ENCODE measurements at regions not wholly inside any gene's neighbourhood (a gene's known extent, or its start where the extent isn't known, plus 50 kb on each side); places are given as distances from the start of the nearest gene placed in this dataset.

DNA sequence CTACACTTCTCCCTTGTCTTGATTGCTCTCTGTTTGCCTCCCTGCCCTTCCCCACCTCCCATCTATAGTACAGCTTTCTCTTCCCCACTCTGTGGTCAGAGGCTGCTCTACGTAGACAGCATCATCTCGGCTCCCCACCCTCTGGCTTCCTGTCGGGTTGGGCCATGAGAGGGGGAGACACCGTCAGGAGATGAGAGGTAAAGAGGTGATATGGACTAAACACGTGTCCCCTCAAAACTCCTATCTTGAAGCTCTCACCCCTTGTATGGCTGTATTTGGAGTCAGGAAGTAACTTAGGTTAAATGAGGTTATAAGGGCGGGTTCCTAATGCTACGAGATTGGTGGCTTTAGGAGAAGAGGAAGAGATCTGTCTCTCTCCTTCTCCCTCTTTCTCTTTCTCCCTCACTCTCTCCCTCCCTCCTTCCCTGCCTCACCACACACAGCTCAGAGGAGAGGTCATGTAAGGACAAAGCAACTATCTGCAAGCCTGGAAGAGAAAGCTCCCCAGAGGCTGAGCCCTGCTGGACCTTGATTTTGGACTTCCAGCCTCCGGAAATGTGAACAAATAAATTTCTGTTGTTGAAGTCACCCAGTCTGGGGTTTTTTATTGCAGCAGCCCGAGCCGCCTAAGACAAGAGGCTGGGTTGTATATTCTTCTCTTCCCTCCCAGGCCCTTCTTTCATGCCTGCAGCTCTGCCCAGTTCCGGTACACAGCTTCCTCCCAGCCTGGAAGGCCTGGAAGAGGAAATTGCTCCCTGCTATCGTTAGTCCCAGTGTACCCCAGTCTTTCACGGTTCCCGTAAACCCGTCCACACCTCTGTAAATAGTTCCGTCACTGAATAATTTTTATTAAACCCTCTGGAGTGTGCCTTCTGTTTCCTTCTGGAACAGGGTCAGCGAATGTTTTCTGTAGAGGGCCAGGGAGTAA is 138.0 kb downstream of the AKAIN1 start:
- Histone ChIP-seq H3K9ac (no peak overlapping the region; the same call in 1 of the 2 replicates), H3K36me3 (no peaks in the 10 kb centered on the region), H3K4me2 (peak overlapping the region; percentile 61), H3K9me3 (no peaks in the 10 kb centered on the region), H3K4me1 (peaks cover 18% of the 10 kb centered on the region), H3K27ac (peak overlapping the region; percentile 52), H3K4me3 (no peak overlapping the region), H3K27me3 (no peaks in the 10 kb centered on the region), H4K20me1 (no peaks in the 10 kb centered on the region)
- TF ChIP-seq Cebpa-rat (IDR thresholded peaks at IDR 0.05), result no peak

DNA sequence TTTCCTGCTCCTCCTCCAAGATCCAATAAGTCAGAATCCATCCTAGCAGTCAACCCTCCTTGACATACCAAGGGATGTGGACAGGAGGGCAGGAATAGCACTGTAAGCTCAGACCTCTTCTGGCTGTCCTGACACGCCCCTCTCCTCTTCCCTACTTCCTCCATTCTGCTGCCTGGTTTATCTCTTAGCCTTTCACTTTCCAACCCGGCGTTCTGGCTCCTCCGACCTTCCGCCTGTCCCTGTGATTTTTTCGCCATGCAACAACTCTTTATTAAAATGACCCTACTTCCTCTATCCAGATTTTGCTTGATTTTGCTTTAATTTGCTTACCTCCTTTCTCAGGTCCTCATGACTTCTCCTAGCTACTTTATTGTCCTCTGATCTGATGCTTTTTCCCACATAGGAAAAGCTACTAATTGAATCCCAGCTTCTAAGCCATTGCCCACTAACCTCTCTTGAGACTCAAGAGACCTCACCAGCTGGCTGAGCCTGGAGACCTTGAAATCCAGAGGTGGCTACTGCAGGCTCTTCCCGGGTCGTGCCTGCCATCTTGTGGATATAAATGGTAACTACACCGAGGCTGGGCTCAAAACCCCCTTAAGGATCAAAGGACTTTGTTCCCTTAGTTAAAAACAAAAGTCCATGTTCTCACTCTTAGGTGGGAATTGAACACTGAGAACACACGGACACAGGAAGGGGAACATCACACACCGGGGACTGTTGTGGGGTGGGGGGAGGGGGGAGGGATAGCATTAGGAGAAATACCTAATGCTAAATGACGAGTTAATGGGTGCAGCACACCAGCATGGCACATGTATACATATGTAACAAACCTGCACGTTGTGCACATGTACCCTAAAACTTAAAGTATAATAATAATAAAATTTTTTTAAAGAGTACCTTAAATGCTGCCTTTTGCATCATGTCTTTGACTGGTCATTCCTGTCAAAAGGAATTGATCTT is 139.4 kb downstream of the AKAIN1 start:
- H4K20me1 ChIP-seq, result no peaks in the 10 kb centered on the region
- H3K27me3 ChIP-seq, result no peaks in the 10 kb centered on the region
- peaks cover 18% of the 10 kb centered on the region for H3K4me1 ChIP-seq
- no peaks in the 10 kb centered on the region for H3K9me3 ChIP-seq
- TF ChIP-seq Cebpa-rat (IDR thresholded peaks at IDR 0.05), result no peak
- no peak overlapping the region for H3K27ac ChIP-seq
- no peak overlapping the region for H3K9ac ChIP-seq
- H3K36me3 ChIP-seq, result no peaks in the 10 kb centered on the region
- peak overlapping the region; percentile 61; the same call in 1 of the 2 replicates for H3K4me2 ChIP-seq
- H3K4me3 ChIP-seq, result no peak overlapping the region

DNA sequence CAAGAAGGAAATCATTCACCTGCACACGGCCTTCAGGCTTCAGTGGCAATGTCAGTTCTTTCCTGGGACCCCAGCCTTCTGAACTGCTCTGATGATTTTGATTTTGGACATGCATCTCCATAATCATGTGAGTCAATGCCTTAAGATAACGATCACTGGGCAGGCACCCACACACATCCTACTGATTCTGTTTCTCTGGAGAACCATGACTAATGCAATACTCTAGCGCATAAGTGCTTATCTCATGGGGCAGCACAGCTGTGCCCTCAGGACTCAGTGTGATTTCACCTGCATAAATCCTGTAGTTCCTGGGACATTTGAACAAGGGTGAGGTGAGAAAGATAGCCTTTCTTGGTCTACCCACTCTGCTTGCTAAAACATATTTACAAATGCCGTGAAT is 144.6 kb downstream of the AKAIN1 start:
- Histone ChIP-seq H3K9me3 (peaks cover 11% of the 10 kb centered on the region; the same call in 1 of the 2 replicates), H3K36me3 (no peaks in the 10 kb centered on the region), H3K27ac (no peak overlapping the region), H3K9ac (no peak overlapping the region), H3K4me3 (no peak overlapping the region), H3K4me1 (peaks cover 2% of the 10 kb centered on the region; the same call in 1 of the 2 replicates), H3K4me2 (no peak overlapping the region), H3K27me3 (no peaks in the 10 kb centered on the region), H4K20me1 (no peaks in the 10 kb centered on the region)
- TF ChIP-seq Cebpa-rat (IDR thresholded peaks at IDR 0.05), result no peak

GRCh38 chr18:5051207-5051606 is 145.8 kb downstream of the AKAIN1 start:
- no peaks in the 10 kb centered on the region for H4K20me1 ChIP-seq
- H3K4me2 ChIP-seq, result no peak overlapping the region
- no peaks in the 10 kb centered on the region for H3K27me3 ChIP-seq
- no peaks in the 10 kb centered on the region for H3K36me3 ChIP-seq
- TF ChIP-seq Cebpa-rat (IDR thresholded peaks at IDR 0.05), result no peak
- peaks cover 16% of the 10 kb centered on the region; the same call in 1 of the 2 replicates for H3K9me3 ChIP-seq
- no peak overlapping the region for H3K9ac ChIP-seq
- no peak overlapping the region for H3K4me3 ChIP-seq
- H3K27ac ChIP-seq, result no peak overlapping the region
- H3K4me1 ChIP-seq, result no peaks in the 10 kb centered on the region

DNA sequence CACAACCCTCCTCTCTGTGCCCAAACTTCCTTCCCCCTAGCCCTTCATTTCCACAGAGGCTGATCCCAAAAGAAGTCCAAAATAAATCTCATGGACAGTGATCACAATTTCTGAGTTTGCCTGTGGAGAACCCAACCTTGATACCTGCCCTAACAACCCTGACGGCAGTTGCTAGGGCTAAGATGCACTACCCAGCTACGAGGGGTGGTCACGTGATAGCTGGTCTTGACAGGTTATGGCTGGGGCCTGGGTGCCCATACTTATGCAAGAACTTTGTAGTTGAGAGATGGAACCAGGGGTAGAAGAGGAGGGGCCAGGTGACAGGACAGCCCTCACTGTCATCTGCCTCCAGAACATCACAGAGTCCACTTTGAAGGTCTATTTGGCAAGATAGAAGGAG is 147.9 kb downstream of the AKAIN1 start:
- TF ChIP-seq Cebpa-rat (IDR thresholded peaks at IDR 0.05), result no peak
- no peak overlapping the region for H3K27ac ChIP-seq
- H4K20me1 ChIP-seq, result no peaks in the 10 kb centered on the region
- no peaks in the 10 kb centered on the region for H3K27me3 ChIP-seq
- no peaks in the 10 kb centered on the region for H3K4me1 ChIP-seq
- H3K9me3 ChIP-seq, result peaks cover 16% of the 10 kb centered on the region; the same call in 1 of the 2 replicates
- no peak overlapping the region for H3K9ac ChIP-seq
- H3K4me3 ChIP-seq, result no peak overlapping the region
- H3K36me3 ChIP-seq, result no peaks in the 10 kb centered on the region
- H3K4me2 ChIP-seq, result no peak overlapping the region

DNA sequence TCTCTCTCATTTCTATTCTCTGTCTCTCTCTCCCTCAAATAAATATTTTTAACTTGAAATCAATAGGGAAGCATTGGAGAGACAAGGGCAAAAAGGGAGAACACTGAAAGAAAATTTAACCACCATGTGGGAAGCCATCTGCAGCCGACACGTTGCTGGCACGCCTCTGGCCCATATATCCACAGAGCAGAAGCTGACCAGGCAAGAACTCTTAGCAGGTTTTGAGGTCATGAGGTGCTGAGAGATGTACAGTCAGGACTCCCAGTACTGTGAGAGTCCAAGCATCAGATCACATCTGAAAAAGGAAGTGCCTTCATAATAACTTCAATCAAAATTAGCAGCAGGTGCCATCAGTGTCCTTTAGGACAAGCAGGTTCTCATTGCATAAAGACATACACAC is 156.6 kb downstream of the AKAIN1 start:
- Histone ChIP-seq H3K9ac (no peak overlapping the region), H3K4me3 (no peak overlapping the region), H4K20me1 (no peaks in the 10 kb centered on the region), H3K27ac (no peak overlapping the region), H3K4me1 (no peaks in the 10 kb centered on the region), H3K4me2 (no peak overlapping the region), H3K27me3 (no peaks in the 10 kb centered on the region), H3K36me3 (no peaks in the 10 kb centered on the region), H3K9me3 (no peaks in the 10 kb centered on the region; the same call in 1 of the 2 replicates)
- TF ChIP-seq Cebpa-rat (IDR thresholded peaks at IDR 0.05), result no peak

GRCh38 chr18:5036523-5036922 is 160.5 kb downstream of the AKAIN1 start:
- Histone ChIP-seq H3K36me3 (no peaks in the 10 kb centered on the region), H4K20me1 (no peaks in the 10 kb centered on the region), H3K27ac (no peak overlapping the region), H3K9ac (no peak overlapping the region), H3K9me3 (peaks cover 4% of the 10 kb centered on the region; the same call in 1 of the 2 replicates), H3K27me3 (no peaks in the 10 kb centered on the region), H3K4me2 (no peak overlapping the region), H3K4me1 (no peaks in the 10 kb centered on the region), H3K4me3 (no peak overlapping the region)
- TF ChIP-seq Cebpa-rat (IDR thresholded peaks at IDR 0.05), result no peak

DNA sequence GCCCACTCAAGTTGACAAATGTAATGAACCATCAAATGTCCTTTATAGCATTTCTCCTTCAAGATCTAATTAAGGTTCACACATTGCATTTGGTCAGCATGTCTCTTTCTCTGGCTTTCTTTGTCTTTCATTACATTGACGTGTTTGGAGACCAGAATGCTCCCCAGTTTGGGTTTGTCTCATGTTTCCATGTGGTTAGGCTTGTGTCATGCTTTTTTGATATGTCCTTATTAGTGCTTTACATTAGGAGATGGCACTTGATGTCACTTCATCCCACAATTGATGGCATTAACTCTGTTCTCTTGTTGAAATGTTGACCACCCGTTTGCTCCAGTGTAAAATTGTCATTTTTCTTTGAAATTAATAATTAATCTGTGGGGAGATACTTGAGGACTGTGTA is 165.8 kb downstream of the AKAIN1 start:
- Histone ChIP-seq H3K36me3 (no peaks in the 10 kb centered on the region), H3K4me3 (no peak overlapping the region), H4K20me1 (no peaks in the 10 kb centered on the region), H3K27ac (no peak overlapping the region), H3K4me2 (no peak overlapping the region), H3K9ac (no peak overlapping the region), H3K9me3 (peaks cover 4% of the 10 kb centered on the region; the same call in 1 of the 2 replicates), H3K4me1 (no peaks in the 10 kb centered on the region), H3K27me3 (no peaks in the 10 kb centered on the region)
- no peak for TF ChIP-seq Cebpa-rat (IDR thresholded peaks at IDR 0.05)

DNA sequence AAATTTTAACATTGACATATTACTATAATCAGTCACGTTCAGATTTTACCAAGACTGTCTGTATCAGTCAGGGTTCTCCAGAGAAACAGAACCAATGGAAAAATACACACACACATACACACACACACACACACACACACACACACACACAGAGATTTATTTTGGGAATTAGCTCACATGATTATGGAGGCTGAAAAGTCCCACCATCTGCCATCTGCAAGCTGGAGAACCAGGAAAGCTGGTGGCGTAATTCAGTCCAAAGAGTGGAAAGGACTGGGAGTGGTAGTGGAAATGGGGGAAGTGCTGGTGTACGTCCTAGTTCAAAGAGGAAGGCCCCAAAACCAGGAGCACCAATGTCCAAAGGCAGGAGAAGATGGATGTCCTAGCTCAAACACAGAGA is 166.4 kb downstream of the AKAIN1 start:
- Histone ChIP-seq H3K27ac (no peak overlapping the region), H3K4me2 (no peak overlapping the region), H3K27me3 (no peaks in the 10 kb centered on the region), H4K20me1 (no peaks in the 10 kb centered on the region), H3K4me1 (no peaks in the 10 kb centered on the region), H3K36me3 (no peaks in the 10 kb centered on the region), H3K9ac (no peak overlapping the region), H3K9me3 (peaks cover 4% of the 10 kb centered on the region; the same call in 1 of the 2 replicates), H3K4me3 (no peak overlapping the region)
- no peak for TF ChIP-seq Cebpa-rat (IDR thresholded peaks at IDR 0.05)

Measured in BLaER1 (cell line).